Caki2 (cell line): ENCODE measurements at regions not wholly inside any gene's neighbourhood (a gene's known extent, or its start where the extent isn't known, plus 50 kb on each side); places are given as distances from the start of the nearest gene placed in this dataset.

Experiments
- DNase-seq: peaks from one replicate; pipeline ENCODE4 v3.0.0-alpha.2; 2015; ENCODE audit warnings: low read depth
- in situ Hi-C: cut with HindIII; loops from 2 replicates; pipeline ENCODE4 v1.10.0; 2016; ENCODE audit warnings: low sequenced_read_pairs, low pct_unique_long_range_greater_than_20kb, mixed read lengths

DNA sequence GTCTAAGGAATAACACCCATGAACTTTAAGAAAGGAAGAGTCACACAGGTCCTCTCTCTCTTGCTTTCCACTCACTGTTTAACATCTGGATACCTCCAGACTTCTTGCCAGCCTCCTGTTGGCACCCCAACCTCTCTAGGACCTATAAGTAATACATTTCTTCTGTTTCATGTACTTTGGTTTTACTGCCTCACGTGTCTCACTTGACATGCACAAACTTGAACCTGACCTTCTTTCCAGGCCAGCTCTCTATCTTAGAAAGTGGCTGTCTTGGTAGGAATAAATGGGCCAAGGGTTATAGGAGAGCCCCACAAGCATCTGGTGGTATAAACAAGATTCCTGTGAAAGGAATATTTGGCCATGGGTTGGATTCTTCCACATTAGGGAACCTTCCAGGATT lies 614.8 kb upstream of the AGA start:
- in situ Hi-C loops: no loop called here

GRCh38 chr4:178063568-178063967 lies 621.3 kb upstream of the AGA start:
- in situ Hi-C loops: no loop called here
- no peak for DNase-seq

More for the DNA sequence above, 614.8 kb upstream of the AGA start:
- DNase-seq: no peak

DNA sequence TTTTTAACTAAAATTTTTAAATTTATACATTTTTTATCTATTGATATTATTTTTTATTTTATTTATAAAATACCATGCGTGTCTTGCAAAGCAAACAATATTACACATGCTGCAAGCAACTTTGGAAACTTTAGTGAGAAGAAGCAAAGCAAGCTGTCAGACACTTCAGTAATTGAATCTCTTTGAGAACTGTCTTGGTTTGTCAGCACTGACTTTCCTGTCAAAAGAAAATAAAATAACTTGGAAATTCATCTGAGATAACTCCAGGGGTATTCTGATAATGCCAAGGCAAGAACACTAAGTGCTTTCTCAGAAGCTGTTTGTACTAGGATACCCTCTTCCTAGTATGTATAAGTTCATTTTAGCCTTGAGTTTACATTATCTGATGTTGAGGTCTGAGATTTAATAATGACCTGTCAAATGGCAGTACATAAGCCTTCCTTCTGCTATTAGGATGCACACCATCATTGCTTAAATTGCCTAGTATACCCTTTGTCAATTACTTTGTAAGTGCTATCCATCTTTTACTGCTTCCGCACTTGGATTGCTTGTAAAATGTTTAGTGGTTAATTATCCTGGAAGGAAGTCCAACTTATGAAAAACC lies 624.2 kb upstream of the AGA start:
- in situ Hi-C loops: no loop called here
- DNase-seq: no peak

DNA sequence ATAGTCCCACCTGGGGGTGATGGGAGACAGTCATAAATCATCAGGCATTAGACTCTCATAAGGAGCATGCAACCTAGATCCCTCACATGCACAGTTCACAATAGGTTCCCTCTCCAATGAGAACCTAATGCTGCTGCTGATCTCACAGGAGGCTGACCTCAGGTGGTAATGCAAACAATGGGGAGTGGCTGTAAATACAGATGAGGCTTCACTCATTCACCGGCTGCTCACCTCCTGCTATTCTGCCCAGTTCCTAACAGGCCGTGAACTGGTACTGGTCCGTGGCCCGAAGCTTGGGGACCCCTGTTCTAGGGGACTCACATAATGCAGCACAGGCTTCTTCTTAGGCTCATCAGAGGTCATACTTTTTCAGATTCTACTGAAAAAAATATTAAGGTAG lies 625.9 kb upstream of the AGA start:
- no peak for DNase-seq
- in situ Hi-C loops: no loop called here

DNA sequence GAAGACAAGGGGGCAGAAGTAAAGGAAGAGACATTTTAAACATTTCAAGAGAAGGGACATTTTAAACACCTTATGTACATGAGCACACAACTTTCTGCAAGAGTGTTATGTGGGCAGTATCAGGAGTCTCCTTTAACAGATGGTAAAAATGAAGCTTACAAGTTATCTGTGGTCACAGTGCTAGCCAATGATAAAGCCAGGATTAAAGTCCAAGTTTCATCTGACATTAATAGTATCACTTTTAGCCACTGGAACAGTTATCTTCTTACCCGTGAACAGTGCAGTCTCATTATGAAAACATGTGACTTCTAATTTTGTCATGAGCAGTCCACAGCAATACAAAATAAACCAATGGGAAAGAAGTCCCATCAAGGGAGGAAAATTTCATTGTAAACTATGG lies 627.9 kb upstream of the AGA start:
- in situ Hi-C loops: no loop called here

GRCh38 chr4:178080312-178080711 lies 638.1 kb upstream of the AGA start:
- in situ Hi-C loops: no loop called here
- DNase-seq: no peak

More for the DNA sequence above, 627.9 kb upstream of the AGA start:
- no peak for DNase-seq

GRCh38 chr4:178081176-178081575 lies 638.9 kb upstream of the AGA start:
- no peak for DNase-seq
- in situ Hi-C loops: no loop called here

GRCh38 chr4:178081896-178082295 lies 639.7 kb upstream of the AGA start:
- DNase-seq: no peak
- in situ Hi-C loops: no loop called here

DNA sequence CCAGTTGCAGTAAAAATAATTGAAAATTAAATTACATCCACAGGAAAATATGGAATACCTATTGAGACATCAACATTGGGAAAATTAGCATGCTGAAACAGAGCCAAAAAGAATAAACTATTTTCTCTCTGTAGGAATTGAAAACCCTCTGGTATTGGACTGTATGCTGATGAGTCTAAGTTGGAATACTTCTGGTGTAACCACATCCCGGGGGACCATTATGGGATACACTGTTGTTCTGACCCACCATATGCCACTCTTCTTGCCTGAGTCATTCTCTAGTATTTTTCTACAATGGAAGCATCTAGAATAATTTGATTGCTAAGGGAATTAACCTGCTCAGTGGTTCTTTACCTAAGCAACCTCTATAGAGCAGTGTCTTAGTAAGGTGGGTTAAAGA lies 640.7 kb upstream of the AGA start:
- in situ Hi-C loops: no loop called here
- DNase-seq: no peak

- DNase-seq: no peak
- in situ Hi-C loops: no loop called here
Measured at GRCh38 chr4:178083968-178084367, 641.7 kb upstream of the AGA start.

- no peak for DNase-seq
- in situ Hi-C loops: no loop called here
Measured at GRCh38 chr4:178086320-178086719, 644.1 kb upstream of the AGA start.

- no peak for DNase-seq
- in situ Hi-C loops: no loop called here
Measured at GRCh38 chr4:178090640-178091411, 648.6 kb upstream of the AGA start.

DNA sequence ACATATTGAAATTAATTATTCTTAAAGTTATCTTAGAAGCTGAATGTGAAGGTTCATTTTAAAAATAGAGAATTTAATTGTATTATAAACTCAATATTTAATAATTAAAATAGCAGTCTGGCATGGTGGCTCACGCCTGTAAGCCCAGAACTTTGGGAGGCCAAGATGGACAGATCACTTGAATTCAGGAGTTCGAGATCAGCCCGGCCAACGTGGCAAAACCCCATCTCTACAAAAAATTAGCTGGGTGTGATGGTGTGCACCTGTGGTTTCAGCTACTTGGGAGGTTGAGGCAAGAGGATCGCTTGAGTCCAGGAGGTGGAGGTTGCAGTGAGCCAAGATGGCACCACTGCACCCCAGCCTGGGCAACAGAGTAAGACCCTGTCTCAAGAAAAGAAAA lies 659.9 kb upstream of the AGA start:
- in situ Hi-C loops: no loop called here

DNA sequence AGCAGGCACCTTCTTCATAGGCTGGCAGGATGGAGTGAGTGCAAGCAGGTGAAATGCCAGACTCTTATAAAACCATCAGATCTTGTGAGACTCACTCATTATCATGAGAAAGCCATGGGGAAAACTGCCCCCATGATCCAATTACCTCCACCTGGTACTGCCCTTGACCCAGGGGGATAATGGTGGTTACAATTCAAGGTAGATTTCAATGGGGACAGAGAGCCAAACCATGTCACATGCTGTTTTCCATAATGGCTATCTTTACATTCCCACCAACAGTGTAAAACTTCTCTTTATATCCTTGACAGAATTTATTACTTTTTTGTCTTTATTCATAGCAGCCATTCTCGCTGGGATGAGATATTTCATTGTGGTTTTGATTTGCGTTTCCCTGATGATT lies 663.0 kb upstream of the AGA start:
- in situ Hi-C loops: no loop called here
- DNase-seq: no peak

More for the DNA sequence above, 659.9 kb upstream of the AGA start:
- DNase-seq: no peak

DNA sequence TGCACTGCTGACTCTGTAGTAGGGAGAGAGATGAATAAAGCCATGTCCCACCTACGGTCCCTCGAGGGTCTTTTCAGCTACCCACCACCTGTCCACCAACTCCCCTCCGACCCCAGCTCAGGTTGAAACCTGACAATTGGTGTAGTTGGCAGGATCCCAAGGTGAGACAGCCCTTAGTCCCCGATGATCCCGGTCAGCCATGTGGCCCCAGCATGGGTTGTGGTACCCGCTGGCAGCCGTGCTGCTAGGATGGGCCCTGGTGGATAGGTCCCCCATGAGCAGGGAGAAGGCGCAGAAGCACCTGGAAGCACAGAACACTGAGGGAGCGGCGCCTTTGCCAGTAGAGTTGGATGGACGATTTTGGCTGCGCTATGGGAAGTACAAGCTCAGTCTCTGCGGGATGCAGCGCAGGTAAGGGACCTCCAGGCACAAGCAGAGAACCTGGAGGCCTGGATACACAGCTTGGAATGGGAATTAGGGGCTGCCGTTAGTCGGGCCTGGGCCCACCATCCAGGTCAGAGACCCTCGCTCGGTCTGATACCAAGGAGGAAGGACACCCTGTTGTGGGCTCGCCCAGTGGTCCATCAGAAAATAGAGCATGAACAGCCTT lies 694.6 kb upstream of the AGA start:
- in situ Hi-C loops: no loop called here
- DNase-seq: no peak

GRCh38 chr4:178137732-178138471 lies 695.7 kb upstream of the AGA start:
- no peak for DNase-seq
- in situ Hi-C loops: no loop called here

- DNase-seq: no peak
- in situ Hi-C loops: no loop called here
Measured at GRCh38 chr4:178138491-178138890, 696.3 kb upstream of the AGA start.

DNA sequence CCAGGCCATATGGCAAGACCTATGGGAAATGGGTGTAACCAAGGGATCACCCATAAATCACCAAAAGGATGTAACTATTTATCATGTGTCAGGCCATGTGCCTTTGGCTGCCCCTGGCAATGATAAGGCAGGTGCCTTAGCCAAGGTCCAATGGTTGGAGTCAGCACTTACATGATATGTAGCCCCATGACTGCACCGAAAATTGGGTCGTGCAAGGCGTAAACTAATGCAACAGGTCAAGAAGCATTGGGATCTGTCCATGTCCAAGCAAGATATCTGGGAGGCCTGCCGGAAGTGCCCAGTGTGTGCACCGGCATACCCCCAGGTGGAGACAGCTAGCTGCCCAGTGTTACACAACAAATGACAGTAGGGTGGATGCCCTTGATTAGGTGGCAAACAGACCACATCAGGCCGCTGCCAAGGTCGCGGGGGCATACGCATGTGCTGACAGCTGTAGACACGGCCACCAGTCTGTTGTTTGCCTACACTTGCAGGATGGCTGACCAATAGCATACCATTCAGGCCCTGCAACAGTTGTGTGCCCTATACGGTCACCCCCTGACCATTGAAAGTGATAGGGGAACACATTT lies 698.2 kb upstream of the AGA start:
- DNase-seq: no peak
- in situ Hi-C loops: no loop called here

GRCh38 chr4:178142724-178143123 lies 700.5 kb upstream of the AGA start:
- DNase-seq: no peak
- in situ Hi-C loops: no loop called here
